Cardiac fibroblast (primary cell): ENCODE measurements at regions not wholly inside any gene's neighbourhood (a gene's known extent, or its start where the extent isn't known, plus 50 kb on each side); places are given as distances from the start of the nearest gene placed in this dataset.

Experiments used
- DNase-seq, 2 donors: peaks; one replicate each; pipeline versions ENCODE4 v3.0.0 to v3.0.0-alpha.2; 2010; ENCODE audit warnings: low read depth in 2 of 2
- H3K4me3 ChIP-seq, 2 donors: replicated peaks in 1 of 2; 1 replicate in 1 of 2; 2 replicates in 1 of 2; pipeline ENCODE4 v1.5.1; 2011; ENCODE audit warnings: low read depth in 2 of 2, low read length in 2 of 2, mild to moderate bottlenecking in 2 of 2, moderate library complexity in 1 of 2
- CTCF ChIP-seq: IDR thresholded peaks from one replicate; pipeline ENCODE4 v1.5.1; 2011; ENCODE audit warnings: low read depth, mild to moderate bottlenecking, low read length, inconsistent platforms

DNA sequence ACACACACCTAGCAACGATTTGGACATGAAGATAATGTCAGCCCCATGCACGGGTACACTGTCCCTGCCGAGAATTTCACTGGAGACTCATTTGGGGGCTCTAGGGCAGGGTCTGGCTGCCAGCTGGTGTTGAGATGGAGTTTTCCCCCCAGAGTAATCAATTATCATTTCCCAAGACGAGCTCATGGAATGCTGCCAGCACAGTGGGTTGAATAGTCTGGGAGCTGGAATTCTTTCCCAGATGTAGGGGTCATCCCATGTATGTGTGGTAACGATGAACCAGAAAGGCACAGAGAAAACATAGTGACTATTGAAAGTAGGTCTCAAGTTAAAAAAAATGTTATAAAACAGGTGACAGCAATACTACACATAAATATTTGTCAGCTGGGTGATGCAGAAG lies 579.9 kb downstream of the MAFB start:
- no peak overlapping the region for H3K4me3 ChIP-seq
- TF ChIP-seq CTCF = no peak
- no peak for DNase-seq

DNA sequence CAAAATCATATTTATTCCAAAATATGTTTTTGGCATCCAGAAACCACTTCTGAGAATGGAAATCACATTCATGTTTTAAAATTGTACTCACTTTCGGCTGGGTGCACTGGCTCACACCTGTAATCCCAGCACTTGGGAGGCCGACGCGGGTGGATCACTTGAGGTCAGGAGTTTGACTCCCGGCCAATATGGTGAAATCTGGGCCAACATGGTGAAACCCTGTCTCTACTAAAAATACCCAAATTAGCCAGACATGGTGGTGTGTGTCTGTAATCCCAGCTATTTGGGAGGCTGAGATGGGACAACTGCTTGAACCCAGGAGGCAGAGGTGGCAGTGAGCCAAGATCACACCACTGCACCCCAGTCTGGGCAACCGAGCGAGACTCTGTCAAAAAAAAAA lies 580.7 kb downstream of the MAFB start:
- H3K4me3 ChIP-seq = no peak overlapping the region
- no peak for DNase-seq
- TF ChIP-seq CTCF = no peak

GRCh38 chr20:40104959-40105358 lies 584.1 kb downstream of the MAFB start:
- DNase-seq = no peak
- no peak overlapping the region for H3K4me3 ChIP-seq
- TF ChIP-seq CTCF = no peak

DNA sequence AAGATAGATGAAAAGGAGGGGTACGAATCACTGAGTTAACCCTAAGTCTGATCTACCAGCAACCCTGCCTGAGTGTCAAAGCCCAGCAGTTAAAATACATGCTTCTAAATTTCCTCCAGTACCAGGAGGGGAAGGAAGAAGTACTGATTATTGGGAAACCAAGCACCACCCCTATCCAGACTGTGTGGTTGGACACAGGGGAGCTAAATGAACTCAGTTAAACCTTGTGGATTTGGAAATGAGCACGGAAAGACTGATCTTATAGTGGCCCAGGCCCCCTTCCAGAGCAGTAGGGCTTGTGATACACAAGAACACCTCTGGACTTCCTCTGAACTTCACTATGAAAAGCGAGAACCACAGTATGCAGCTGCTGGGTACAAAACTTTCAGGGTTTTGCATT lies 585.6 kb downstream of the MAFB start:
- H3K4me3 ChIP-seq = no peak overlapping the region
- TF ChIP-seq CTCF = no peak
- DNase-seq = no peak

DNA sequence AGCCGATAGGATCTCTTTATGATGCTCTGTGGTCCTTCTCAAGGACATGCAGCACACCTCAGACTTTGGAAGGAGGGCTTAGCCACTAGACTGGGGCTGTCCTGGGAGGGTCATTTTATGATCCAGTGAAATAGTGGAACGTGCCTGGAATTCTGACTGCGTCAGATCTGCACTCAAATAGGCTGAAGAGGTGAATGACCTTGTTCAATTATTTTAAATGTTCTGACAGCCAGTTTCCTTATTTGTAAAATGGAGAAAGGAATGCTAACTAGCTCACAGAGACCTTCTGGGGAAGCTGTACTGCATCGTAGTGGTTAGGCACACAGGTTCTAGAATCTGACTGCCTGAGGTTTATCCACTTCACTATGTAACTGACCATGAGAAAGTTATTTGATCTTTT lies 587.5 kb downstream of the MAFB start:
- H3K4me3 ChIP-seq = no peak overlapping the region
- DNase-seq = no peak
- no peak for TF ChIP-seq CTCF

DNA sequence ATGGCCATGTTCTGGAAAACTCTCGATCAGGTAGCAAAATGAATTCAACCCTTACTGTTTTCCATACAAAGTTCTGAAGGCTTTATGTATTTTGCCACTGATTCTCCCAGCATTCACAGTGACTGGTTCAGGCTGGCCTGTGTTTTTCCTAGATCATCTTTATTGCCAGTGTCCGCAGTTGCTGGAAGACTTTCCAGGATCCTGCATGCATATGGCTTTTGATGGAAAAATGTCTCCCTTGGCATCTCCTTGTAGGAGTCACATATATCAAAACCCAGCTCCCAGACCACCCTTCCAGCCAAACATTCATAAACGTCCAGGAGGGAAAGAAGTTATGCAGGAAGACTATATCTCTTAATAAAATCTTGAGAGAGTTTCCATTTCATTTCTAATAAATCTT lies 588.8 kb downstream of the MAFB start:
- H3K4me3 ChIP-seq = no peak overlapping the region
- no peak for TF ChIP-seq CTCF
- no peak for DNase-seq

DNA sequence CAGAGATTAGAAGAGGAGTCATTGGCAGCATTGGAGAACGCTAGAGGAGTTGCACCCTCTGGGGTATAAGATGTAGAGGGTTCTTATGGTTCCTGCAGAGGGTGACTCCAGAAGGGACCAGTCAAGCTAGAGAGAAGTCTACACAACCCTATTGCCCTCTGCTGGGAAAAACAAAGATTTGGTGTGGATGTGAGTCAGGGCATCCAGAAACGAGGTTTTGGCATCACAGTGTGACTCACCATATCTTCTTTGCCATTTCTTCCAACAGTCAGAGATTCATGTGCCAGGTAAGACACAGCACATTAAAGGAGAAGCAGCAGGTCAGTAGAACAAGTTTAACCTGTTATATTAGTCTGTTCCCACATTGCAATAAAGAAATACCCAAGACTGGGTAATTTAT lies 598.8 kb downstream of the MAFB start:
- no peak for DNase-seq
- no peak for TF ChIP-seq CTCF
- no peak overlapping the region for H3K4me3 ChIP-seq
